HG02973 (cell line): ENCODE measurements at regions not wholly inside any gene's neighbourhood (a gene's known extent, or its start where the extent isn't known, plus 50 kb on each side); places are given as distances from the start of the nearest gene placed in this dataset.
"Not testable (repeated sequence)": the region's sequence is repeated elsewhere in the genome, so short reads cannot be mapped to it uniquely, and the experiment has no call there.

Experiments used
- ATAC-seq: cut with Tn5 transposase; IDR thresholded peaks from one replicate; pipeline ENCODE4 v1.9.1; 2021; ENCODE audit warnings: moderate library complexity; ENCODE audit not compliant: unreplicated experiment

DNA sequence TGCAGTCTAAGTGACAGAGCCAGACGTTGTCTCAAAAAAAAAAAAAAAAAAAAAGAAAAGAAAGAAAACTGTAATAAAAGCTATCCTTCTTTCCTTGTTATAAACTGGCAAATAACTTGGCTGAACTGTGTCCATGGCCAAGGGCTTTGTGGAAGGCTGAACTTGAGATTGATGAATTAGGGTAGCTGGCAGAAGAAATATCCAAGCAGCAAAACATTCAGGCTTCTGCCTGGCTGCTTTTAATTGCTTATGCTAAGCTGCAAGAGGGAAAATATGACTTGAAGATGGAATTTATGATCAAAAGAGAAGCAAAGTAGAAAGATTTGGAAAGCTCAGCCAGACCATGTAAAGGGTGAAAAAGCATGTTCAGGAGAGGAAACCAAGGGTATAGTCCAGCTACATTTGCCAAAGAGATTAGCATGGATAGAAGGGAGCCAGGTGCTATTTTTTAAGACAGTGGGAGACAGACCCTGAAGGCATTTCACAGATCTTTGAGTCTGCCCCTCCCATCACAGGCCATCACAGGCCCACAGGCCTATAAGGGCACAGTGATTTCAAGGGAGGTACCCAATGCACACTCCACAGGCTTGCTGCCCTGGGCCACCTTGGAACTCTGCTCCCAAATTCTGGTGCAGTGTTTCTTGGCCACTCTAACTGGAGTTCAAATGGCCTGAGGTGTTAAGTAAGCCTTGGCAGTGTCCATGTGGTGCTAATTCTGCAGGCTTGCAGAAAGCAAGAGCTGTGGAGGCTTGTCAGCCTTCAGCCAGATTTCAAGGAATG, 226.0 kb downstream of the AEBP2 start:
- no peak for ATAC-seq

GRCh38 chr12:19666070-19666469, 226.8 kb downstream of the AEBP2 start:
- no peak for ATAC-seq

- ATAC-seq, result no peak
These were observed 230.5 kb downstream of the AEBP2 start for GRCh38 chr12:19669793-19670192.

DNA sequence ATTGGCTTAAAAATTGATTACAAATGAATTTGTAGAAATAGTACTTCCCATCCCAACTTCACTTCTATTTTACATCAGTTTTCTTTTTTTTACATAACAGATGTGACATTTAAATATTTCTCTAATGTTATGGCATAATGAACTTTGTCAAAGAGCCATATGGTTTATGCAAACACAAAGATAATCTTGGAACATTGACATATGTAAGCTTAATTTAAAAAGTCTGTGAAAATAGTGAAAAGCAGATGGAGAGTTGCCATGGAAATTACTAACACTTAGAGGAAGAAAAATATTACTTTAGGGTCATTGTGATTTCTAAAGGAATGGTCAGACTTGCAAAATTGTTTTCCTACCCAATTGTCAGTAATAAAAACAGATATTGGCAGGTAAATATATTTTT, 232.4 kb downstream of the AEBP2 start:
- no peak for ATAC-seq

GRCh38 chr12:19674437-19674836, 235.1 kb downstream of the AEBP2 start:
- no peak for ATAC-seq

DNA sequence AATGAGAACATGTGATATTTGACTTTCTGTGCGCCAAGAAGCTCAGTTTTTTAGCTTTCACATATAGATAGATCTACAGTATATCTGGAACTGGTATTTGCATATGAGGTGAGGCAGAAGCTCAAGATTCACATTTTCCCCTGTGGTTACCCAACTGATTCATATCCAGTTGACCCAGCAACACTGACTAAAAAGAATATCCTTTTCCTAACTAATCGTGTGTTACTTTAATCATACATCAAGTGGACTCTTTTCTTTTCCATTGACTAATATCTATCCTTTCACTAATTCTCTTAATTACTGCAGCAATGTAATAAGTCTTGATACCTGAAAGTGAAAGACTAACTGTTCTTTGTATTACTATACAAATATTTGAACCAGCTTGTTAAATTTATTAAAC, 236.1 kb downstream of the AEBP2 start:
- peak; percentile 96 for ATAC-seq

DNA sequence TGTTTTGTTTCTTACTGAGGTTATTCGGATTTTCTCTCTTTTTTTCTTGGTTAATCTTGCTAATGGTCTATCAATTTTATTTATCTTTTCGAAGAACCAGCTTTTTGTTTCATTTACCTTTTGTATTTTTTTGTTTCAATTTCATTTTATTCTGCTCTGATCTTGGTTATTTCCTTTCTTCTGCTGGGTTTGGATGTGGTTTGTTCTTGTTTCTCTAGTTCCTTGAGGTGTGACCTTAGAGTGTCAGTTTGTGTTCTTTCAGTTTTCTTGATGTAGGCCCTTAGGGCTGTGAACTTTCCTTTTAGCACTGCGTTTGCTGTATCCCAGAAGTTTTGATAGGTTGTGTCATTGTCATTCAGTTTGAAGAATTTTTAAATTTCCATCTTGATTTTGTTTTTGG, 239.2 kb downstream of the AEBP2 start:
- ATAC-seq, result not testable (repeated sequence)

DNA sequence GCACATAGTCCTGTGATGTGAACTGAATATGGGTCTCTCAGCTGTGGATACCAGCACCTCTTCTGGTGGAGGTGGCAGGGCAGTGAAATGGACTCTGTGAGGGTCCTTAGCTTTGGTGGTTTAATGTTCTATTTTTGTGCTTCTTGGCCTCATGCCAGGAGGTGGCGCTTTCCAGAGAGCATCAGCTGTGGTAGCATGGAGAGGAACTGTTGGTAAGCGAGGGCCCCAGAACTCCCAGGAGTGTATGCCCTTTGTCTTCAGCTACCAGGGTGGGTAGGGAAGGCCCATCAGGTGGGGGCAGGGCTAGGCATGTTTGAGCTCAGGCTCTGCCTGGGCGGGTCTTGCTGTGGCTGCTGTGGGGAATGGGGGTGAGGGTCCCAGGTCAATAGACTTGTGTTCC, 241.7 kb downstream of the AEBP2 start:
- no peak for ATAC-seq

- no peak for ATAC-seq
These were observed 244.1 kb downstream of the AEBP2 start for GRCh38 chr12:19683178-19683927.

GRCh38 chr12:19687371-19687770, 248.1 kb downstream of the AEBP2 start:
- no peak for ATAC-seq

DNA sequence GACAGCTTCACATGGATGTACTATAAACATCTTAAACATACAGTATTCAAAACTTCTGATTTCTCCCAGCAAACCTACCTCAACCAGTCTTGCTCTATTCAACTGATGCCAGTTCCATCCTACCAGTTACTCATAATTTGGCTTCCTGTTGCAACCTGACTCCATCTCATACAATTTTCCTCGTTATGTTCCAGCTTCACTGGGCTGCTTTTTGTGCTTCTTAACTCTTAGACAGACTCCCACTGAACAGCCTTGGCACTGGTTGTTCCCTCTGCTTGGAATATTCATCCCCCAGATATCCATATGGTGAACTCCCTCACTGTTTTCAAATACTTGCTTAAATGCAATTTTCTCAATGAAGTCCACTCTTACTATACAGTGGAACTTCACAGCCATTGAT, 249.2 kb downstream of the AEBP2 start:
- ATAC-seq, result no peak

DNA sequence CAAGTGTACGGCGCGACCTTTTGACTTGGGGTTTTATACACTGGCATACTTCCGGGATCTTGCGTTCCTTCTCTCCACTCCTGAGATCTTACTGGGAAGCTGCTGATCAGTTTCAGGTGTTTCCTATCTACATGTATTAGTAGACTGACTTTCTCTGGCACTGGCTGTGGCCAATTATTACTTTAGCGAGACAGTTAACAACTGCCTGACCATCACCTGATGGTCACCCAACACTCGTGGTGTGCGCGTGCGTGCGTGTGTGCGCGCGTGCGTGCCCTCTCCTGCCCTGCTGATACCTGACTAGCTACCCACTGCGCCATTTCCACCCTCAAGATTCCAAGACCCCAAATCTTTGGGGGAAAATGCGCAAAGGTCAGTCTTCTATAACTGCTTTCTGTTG, 249.9 kb downstream of the AEBP2 start:
- ATAC-seq, result no peak

GRCh38 chr12:19689801-19690472, 250.6 kb downstream of the AEBP2 start:
- no peak for ATAC-seq

- ATAC-seq, result no peak
These were observed 252.8 kb downstream of the AEBP2 start for GRCh38 chr12:19692091-19692490.

DNA sequence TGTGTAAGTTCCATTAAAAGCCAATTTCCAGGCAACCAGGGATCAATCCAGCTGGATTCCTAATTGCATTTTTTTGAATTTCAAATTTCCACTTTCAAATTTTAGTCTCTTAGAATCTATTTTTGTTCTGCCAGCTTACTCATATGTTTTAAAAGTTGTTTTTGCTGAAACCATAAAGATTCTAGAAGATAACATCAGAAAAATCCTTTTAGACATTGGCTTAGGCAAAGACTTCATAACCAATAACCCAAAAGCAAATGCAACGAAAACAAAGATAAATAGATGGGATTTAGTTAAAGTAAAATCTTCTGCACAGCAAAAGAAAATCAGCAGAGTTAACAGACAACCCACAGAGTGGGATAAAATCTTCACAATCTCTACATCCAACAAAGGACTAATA, 253.3 kb downstream of the AEBP2 start:
- no peak for ATAC-seq

GRCh38 chr12:19694627-19695026, 255.3 kb downstream of the AEBP2 start:
- ATAC-seq, result no peak

DNA sequence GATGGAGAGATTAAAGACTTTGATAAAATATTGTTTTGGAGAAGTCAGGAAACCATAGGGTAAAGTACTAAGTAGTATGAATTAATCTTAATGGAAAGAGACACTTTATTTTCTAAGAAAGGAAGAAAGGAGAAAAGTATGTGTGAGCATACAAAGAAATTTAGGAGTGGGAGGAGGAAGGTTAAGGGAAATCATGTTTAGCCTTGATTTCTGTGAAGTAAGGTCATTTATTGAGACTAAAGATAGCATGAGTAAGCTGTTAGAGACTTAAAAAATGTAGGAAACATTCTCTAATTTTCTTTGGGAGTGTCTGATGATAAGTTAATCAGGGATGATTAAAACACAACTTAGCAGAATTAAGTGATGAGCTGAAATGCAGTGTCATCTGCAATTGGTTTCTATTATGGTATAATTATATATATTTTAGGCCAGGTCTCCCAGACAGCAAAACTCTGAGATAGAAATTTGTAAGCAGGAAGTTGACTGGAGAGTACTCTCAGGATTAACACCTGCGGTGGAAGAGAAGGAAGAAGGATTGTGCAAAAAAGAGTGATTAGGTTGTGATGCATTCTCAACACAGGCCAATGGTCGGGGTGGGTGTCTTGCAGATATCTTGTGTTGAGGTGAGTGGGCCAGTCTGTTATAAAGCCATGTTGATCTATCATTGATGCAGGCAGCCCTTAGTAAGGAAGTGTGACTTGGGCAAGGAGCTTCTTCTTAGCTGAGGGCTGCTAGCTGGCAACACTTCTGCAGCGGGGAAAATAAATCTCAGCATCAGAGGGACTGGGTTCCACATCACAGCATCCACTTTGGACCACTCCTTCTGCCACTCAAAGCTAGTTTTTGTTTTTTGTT, 256.2 kb downstream of the AEBP2 start:
- ATAC-seq, result no peak

- no peak for ATAC-seq
These were observed 261.7 kb downstream of the AEBP2 start for GRCh38 chr12:19700969-19701368.

- ATAC-seq, result no peak
These were observed 265.7 kb downstream of the AEBP2 start for GRCh38 chr12:19704966-19705365.

- ATAC-seq, result no peak
These were observed 267.6 kb downstream of the AEBP2 start for GRCh38 chr12:19706936-19707335.

- ATAC-seq, result no peak
These were observed 268.7 kb downstream of the AEBP2 start for GRCh38 chr12:19707948-19708409.
